NCI-H146 treated with DMSO at 0.1 percent for 48 hours (cell line): ENCODE measurements at regions not wholly inside any gene's neighbourhood (a gene's known extent, or its start where the extent isn't known, plus 50 kb on each side); places are given as distances from the start of the nearest gene placed in this dataset.
"Not testable (repeated sequence)": the region's sequence is repeated elsewhere in the genome, so short reads cannot be mapped to it uniquely, and the experiment has no call there.

Source experiments
- DNase-seq: peaks from one replicate; lab custom pipeline; 2025; ENCODE audit not compliant: unreplicated experiment; lab: John Stamatoyannopoulos, UW

DNA sequence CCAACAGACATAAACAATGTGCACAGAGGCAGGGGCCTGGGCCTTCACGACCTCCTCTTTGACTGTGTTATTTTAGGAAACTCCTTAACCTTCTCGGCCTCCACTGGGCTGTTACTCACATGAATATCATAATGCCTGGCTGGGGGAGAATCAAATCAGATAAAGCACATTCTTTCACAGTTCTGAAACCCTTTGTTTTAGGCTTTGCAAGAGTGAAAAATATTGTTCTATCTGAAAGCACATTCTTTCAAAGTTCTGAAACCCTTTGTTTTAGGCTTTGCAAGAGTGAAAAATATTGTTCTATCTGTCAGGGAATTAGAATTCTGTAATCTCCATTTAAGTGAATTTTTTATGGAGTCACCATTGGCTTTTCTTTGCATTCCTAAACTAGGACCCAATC is 50.7 kb upstream of the SYNDIG1 start:
- no peak for DNase-seq

DNA sequence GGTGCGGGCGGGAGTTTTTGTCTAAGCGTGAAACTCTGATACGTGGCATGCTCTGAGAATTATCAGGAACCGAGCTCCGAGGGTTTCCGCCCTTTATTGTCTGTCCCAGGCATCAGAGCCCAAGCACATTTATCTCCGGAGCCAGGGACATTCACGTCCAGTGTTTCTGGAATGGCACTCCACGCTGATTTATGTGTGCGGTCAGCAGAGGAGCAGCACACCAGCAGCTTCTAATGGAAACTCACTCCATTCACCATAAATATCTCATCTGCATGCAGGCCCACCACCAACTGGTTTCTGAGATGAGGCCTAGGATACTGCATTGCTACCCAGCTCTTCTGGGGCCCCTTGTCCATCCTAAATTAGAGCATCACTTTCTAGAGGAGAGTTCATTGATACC is 51.9 kb upstream of the SYNDIG1 start:
- DNase-seq: no peak

DNA sequence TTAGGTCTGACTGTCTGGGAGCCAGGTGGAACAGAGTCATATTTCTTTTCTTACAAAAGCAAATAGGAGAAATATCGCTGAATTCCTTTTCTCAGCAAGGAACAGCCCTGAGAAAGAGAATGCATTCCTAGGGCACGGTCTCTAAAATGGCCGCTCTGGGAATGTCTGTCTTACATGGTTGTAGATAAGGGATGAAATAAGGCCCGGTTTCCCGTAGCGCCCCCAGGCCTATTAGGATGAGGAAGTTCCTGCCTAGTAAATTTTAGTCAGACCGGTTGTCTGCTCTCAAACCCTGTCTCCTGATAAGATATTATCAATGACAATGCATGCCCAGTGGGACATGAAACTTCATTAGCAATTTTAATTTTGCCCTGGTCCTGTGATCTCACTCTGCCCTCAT is 54.0 kb upstream of the SYNDIG1 start:
- not testable (repeated sequence) for DNase-seq

DNA sequence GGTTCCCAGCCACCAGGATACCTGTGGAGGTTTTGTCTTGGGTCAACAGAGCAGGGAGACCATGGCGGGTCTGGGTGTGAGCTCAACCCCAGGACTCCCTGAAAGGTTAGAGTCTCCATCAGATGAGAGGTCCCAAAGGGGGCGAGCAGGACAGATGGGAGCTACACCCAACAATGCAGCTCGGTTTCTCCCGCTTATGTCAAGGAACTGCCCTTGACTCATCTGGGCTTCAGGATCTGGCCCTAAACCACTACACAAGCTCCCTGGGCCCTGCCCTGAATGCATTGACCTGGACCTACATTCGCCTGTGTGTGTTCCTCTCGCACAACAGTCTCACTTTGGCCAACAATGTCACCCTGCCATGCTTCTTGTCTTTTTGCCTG is 57.6 kb upstream of the SYNDIG1 start:
- no peak for DNase-seq

DNA sequence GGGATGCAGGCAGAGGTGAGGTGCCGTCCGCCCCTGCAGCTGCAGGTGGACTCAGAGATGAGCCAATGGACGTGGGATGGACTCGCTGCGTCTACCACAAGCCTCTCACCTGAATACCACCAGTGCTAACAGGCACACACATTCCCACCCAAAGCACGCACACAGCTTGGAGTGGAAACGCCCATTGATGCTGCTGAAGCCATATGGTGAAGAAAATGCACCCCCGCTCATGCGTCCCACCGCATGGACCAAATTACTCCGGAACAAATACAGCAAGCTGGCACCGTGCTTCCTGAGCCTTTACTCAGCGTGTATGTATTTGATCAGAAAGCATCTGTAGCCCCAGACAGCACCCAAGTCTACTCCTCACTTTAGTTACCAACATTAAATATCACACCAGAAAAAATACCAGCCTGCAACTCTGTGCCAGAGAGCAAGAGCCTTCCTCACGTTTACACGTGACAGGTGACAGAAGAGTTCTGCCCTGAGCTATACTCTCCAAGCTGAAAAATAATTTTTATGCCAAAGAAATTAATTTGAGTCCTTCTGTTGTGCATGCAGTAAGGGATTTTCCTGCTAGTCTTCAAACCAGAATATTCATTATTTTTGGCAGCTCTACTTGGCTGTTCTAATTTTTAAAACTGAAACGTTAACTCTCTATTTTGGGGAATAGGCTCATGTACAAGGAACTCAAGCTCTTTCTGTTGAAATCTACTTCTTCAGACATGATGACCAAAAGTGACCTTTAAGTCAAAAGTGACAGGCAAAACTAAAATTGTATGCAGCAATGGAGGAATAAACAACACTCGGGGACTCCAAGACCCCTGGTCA is 58.2 kb upstream of the SYNDIG1 start:
- no peak for DNase-seq

GRCh38 chr20:24407151-24407550 is 62.3 kb upstream of the SYNDIG1 start:
- DNase-seq: no peak

DNA sequence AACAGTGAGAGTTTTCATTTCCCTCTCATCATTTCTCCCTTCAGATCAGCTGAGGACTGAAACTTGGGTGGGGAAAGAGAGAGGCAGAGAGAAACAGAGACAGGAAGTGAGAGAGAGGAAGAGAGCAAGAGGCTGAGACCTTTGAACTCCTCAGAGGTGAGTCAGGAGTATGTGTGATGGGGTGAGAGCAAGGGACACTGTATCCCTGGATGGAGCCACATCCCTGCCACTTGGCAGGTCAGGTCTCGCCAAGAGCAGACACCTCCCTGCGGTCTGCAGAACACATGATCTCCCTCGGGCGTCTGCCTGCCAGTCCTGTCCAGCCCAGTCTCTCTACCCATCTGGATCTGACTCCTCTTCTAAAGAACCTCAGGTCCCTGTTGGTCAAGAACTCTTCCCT is 62.7 kb upstream of the SYNDIG1 start:
- no peak for DNase-seq

DNA sequence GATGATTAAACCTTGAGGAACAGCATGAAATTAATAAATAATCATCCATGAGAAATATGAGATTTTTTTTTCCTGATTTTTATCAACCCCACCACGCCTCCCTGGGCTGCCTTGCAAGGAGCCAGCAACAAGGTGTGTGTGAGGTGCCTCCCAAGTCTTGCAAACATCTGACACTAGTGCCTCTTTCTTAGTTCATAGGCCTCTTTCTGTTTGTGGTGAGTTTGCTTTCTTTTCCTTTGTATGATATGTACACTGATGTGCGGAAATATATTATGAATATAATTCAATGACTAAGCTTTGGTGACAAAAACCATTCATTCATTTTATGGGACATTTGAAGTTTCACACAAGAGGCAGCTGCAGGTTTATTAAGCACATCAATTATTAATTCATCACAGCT is 63.2 kb upstream of the SYNDIG1 start:
- no peak for DNase-seq

DNA sequence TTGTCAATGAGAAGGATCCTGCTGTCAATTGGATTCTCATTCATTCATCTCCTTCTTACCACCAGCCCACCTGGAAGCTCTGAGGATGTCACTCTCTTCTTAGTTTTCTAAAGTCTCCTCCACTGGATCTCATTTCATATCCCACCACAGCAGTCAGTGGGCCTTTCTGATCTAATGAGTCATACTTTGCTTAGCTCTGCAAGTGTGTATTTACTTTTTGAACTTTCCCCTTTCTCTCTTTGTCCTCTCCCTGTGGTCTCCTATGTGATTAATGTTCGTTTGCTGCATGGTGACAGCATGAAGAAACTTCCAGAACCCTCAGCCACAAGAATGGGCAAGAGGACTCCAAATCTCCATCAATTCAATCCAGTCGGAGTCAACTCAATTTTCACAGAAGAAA is 63.6 kb upstream of the SYNDIG1 start:
- DNase-seq: no peak

- no peak for DNase-seq
These were observed 66.0 kb upstream of the SYNDIG1 start for GRCh38 chr20:24403406-24403805.

GRCh38 chr20:24402188-24402587 is 67.2 kb upstream of the SYNDIG1 start:
- DNase-seq: no peak

DNA sequence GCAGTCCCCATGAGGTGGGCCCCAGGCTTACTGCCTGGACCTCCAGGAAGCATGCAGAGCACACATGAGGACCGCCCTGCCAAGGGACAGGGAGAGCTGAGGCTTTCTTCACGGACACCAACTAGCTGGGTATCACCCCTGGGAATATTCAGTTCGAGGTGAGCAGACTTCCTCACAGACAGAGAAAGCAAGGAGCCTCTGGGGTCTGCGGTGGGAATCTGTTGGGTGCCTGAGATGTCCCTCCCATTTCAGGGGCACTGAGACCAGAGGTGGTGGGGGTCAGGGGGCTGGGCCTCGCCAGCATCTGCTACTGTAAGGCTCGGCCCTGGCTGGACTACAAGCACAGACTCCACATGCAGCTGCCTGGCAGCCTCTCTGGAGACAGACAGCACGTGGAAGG is 74.3 kb upstream of the SYNDIG1 start:
- no peak for DNase-seq

GRCh38 chr20:24393903-24394302 is 75.5 kb upstream of the SYNDIG1 start:
- no peak for DNase-seq

- no peak for DNase-seq
These were observed 76.8 kb upstream of the SYNDIG1 start for GRCh38 chr20:24392612-24393011.

DNA sequence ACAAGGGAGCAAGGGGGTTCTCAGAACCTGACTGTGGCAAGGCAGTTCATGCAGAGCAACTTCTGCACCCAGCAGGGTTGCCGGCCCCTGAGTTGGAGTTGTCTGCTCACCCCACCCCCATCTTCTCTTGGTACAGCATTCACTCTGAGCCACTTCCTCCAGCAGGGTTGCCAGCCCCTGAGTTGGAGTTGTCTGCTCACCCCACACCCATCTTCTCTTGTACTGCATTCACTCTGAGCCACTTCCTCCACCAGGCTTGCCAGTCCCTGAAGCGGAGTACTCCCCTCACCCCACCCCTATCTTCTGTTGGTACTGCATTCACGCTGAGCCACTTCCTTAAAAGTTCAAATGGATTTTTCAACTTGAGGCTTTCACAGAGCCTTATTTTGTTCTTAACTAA is 79.7 kb upstream of the SYNDIG1 start:
- DNase-seq: no peak

- DNase-seq: no peak
These were observed 80.5 kb upstream of the SYNDIG1 start for GRCh38 chr20:24388828-24389380.

DNA sequence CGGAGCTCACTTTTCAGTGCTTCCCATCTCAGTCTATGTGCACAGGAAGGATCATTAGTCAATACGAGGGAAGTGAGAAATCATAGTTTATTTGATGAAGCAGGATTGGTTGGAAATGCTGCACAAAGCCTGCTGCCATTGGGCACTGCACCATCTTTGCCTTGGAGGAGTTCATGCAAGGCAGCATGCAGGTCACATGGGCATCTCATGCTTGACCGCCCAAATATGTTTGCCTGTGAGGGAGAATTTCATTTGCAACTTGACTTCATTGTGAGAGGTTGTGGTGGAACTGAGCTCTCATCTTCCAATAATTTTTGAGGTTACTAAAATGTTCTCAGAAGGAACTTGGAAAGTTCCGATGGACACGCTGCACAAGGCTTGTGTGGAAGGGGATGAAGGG is 83.9 kb upstream of the SYNDIG1 start:
- no peak for DNase-seq

DNA sequence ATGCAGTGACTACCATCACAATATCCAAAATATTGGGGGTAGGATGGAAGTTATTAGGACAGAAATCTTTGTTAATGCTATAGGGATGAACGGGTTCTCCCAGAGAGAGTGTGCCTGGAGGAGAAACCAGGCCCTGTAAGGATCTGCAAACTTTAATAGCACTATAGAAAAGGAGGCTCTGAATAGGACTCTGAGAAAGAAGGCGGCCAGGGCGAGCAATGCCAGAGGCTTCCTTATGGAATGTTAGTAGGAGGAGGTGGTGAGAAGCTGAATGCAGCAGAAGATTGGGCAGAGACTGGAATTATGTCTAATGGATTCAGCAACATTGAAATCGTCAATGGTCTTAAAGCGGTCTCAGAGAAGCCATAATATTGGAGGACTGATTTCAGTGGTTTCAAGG is 84.6 kb upstream of the SYNDIG1 start:
- no peak for DNase-seq

- no peak for DNase-seq
These were observed 86.7 kb upstream of the SYNDIG1 start for GRCh38 chr20:24382743-24383142.

DNA sequence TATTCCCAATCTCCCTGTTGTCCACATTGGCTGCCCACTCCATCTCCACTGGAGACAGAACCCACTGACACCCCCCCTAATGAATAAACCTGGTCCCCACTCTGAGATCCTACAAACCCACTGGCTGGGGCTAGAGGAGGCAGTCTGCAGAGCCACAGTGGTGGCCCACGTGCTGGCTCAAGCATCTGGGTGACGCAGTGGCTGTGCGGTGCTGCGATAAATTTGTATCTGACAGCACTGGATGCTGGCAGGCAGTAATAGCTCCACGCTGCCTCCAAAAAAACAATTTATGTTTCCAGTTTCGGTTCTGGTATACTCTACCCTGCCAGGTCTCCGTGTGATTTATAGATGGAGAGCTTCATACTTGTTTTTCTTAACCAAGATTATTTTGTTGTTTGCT is 87.1 kb upstream of the SYNDIG1 start:
- no peak for DNase-seq

DNA sequence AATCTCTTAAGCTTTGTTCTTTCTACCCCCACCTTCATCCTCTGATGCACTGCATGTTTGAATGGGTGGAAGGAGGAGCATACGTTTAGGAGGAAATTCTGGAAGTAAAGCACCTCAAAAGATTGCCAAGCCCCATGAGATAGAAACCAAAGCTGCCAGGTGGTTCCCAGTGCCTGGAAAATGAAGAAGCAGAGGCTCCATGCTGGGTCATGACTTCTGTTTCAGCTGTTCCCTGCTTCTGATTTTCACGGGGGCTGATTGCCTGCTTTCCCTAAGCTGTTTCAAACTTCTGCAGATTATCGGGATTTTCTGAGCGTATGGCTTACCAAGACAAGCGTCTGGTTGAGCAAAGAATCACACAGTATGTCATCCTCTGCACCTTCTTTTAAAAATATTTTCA is 87.5 kb upstream of the SYNDIG1 start:
- DNase-seq: no peak

DNA sequence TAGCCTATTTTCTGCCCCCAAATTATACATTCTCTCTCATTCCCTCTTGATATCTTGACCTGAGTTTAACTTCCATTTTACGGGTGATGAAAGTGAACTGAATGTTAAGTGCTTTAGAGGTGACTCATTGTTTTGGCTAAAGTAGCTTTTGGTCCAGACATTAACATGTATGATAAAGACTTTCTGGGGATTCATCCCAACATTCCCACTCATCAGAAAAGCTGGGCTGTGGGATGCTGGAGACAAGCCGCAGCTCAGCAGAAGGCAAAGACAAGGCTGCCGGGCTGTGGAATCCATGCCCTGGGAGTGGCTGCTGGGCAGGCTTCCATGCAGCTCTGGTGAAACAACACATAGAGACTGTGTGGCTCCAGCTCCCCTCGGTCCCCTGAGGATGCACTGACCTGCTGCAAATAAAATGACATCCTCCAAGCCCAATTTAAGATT is 89.9 kb upstream of the SYNDIG1 start:
- no peak for DNase-seq
